NCI-H82 (cell line): ENCODE measurements at regions not wholly inside any gene's neighbourhood (a gene's known extent, or its start where the extent isn't known, plus 50 kb on each side); places are given as distances from the start of the nearest gene placed in this dataset.
"Not testable (repeated sequence)": the region's sequence is repeated elsewhere in the genome, so short reads cannot be mapped to it uniquely, and the experiment has no call there.

ENCODE experiments used
- DNase-seq: peaks from one replicate; lab custom pipeline; 2025; lab: John Stamatoyannopoulos, UW

- no peak for DNase-seq
Measured at GRCh38 chr1:211206981-211207380, 52.2 kb upstream of the RCOR3 start.

- DNase-seq: no peak
Measured at GRCh38 chr1:211200311-211200710, 58.9 kb upstream of the RCOR3 start.

- DNase-seq: no peak
Measured at GRCh38 chr1:211198880-211199279, 60.3 kb upstream of the RCOR3 start.

GRCh38 chr1:211198111-211198510, 61.1 kb upstream of the RCOR3 start:
- DNase-seq: no peak

- DNase-seq: peak; percentile 18
Measured at GRCh38 chr1:211196880-211197279, 62.3 kb upstream of the RCOR3 start.

GRCh38 chr1:211194826-211195225, 60.9 kb upstream of the KCNH1 start:
- no peak for DNase-seq

GRCh38 chr1:211192227-211192626, 58.3 kb upstream of the KCNH1 start:
- DNase-seq: no peak

- DNase-seq: not testable (repeated sequence)
Measured at GRCh38 chr1:211188721-211189120, 54.8 kb upstream of the KCNH1 start.

GRCh38 chr1:211183747-211184313, 49.9 kb upstream of the KCNH1 start:
- no peak for DNase-seq
